ENCODE measurements at regions not wholly inside any gene's neighbourhood (a gene's known extent, or its start where the extent isn't known, plus 50 kb on each side); places are given as distances from the start of the nearest gene placed in this dataset.
A peak's percentile ranks its signal among the peaks of the same experiment; 100 is the strongest.

DNA sequence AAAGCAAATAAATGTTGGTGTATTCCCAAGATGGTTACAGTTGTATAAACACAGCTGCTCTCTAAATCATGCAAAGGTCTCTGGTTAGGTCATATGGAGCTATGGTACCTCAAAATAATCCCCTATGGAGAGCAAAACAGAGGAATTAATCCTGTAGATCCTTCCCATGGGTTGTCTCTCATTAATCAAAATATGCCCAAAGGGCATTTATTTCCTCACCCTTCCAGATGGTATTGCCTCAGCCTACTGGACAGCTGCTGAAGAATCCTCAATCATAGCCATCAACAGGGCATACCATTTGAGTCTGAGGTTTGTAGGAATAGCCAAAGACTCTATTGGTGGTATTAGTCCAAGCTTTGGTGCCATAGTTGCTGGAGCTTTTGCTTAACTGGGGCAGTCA is 360.9 kb downstream of the RPL10L start:
- DNase-seq (ENCODE audit: low spot score), result no peak

DNA sequence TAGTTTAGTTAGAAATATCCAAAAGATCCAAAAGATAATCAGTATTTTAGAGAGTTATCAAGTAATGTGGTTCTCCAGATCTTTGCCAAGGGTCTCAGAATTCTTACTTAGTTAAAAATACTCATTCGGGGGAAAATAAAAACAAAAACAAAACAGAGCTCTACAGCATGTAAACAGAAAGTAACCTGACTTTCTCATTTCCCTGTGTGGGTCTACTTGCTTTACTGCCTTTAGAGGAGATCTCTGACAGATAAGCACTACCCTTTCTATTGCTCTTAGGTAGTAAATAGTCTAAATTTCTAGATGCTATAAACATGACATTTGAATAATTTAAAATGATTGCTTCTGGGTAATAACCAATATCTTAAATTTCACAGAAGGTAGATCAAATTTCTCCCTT is 371.8 kb downstream of the RPL10L start:
- no peak for DNase-seq (ENCODE audit: low spot score)

GRCh38 chr14:46279327-46279726 is 372.3 kb downstream of the RPL10L start:
- no peak for DNase-seq (ENCODE audit: low spot score)

DNA sequence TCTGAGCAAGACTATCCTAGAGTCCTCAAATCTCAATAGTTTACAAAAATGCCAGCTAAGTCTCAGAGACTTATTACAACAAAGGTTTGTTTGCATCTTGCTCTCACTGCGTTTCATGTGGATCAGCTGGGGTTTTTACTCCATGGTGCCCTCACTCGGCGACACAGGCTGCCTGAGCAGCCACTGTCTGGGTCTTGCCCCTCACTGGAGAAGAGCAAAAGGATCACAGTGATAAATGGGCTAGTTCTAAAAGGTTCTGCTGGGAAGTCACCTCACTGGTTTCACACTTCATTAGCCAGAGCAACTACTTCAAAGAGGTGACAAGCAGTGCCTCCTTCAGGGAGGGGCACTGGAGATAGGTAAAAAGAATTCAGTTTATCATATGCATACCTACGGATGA is 392.0 kb downstream of the RPL10L start:
- no peak for DNase-seq (ENCODE audit: low spot score)

- DNase-seq (ENCODE audit: low spot score), result no peak
Measured at GRCh38 chr14:46256381-46256780, 395.2 kb downstream of the RPL10L start.

DNA sequence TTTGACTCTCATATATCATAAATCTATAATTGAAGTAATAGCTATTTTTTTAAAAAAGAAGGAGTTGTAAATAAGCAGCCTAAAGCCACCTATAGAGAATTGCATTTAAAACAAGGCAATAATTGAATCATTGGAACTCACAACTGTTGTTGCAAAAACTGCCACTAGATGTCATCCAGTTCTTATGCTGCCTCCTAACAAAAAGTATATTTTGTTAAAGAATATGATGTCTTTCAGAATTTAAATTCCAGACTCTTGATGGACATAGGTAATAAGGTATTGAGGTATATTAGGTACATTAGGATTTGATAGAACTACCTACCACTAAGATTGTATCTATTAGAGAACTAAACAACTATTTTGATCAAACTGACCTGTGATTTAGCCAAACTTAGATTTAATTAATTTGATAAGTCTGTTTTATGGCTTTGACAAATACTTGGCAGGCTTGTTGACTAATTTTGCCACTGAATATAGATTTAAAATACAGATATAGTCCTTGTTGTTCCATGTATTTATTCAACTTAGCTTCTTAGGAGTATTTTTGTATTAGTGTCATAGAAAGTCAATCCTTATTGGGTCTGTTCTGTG is 401.4 kb downstream of the RPL10L start:
- peak; percentile 27 for DNase-seq (ENCODE audit: low spot score)

DNA sequence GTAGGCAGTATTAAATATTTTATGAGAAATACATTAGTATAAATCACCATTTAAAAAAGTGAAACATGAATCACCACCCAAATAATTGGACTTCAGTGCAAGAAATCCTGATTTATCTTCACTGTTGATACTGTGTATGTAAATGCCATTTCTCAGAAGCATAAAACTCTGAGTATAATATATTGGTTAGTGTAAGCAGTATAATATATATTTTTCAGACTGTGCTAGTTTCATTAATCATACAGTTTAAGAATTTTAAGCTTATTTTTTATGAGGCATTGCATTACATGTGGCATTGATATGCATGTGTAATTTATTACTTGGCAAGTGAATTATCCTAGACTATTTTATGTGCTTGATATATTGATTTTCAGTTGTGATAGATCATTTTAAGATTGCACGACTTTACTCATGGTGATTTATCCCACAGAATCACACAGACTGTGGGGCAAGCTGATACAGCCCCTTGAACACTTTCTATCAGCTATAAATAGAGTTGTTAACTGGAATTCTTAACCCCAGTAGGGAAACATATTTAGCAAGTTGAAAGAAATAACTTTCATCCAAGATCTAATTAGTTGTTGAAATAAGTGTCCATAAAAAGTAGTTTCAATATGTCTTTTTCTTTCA is 403.5 kb downstream of the RPL10L start:
- DNase-seq (ENCODE audit: low spot score), result no peak

DNA sequence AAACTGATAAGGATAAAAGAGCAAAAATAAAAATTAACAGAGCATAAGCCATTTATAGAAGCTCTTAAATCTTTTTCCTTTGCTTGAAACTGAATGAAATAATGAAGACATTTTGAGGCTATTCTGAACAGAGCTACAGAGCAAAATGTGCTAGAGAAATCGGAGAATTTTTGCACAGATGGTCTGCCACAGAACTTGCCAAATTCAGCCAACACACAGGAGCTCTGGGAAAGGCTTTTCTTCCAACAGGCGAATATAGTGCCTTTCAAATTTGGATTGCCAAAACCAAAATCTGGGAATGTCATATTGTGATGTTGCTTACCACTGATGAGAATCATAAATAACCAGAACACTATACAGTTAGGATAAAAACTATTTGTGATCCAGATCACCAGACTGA is 406.3 kb downstream of the RPL10L start:
- no peak for DNase-seq (ENCODE audit: low spot score)

GRCh38 chr14:46233786-46234185 is 417.8 kb downstream of the RPL10L start:
- DNase-seq (ENCODE audit: low spot score), result no peak

DNA sequence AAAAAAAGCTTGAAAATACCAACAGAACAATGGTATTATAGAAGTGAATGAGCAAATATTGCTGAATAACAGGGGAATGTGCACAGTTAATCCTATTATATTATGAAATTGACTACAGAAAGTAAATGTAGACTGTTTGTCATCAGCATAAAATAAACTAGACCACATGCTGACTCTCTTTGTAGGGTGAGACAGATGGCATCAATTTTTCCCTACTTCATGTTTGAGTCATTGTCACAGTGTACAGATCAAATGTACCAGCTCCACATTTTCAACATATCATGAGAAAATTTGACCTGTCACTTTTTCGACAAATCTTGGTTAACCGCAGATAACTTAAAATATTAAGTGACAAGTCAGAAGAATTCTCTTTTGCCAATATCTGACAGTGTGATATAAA is 421.0 kb downstream of the RPL10L start:
- no peak for DNase-seq (ENCODE audit: low spot score)

DNA sequence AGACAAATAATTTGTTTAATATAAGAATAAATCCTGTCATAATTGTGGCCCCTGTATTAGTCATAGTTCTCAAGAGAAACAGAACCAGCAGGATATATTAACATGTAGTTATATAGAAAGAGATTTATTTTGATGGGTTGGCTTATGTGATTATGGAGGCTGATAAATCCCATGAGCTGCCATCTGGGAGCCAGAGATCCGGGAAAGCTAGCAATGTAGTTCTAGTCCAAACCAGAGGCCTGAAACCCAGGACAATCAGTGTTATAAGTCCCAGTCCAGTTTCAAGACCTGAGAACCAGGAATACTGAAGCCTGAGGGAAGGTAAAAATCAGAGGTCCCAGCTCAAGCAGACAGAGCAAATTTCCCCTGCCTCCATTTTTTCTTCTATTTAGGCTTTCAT is 435.8 kb downstream of the RPL10L start:
- DNase-seq (ENCODE audit: low spot score), result no peak

DNA sequence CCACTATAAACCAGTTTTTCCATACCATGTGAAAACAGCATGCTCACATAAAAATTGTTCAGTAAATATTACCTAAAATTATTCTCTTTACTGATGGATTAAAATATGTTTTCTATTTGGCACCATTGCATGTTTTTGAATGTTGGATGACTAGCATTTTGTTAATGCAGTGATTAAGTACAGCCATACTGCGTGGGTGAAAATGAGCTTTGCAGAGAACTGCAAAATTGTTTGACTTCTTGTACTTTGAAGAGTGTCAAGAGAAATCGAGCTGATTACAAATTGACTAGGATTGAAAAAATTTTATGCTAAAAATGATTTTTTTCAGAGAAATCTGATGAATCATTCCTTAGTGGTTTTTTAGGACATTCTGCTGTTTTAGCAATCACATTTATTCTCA is 452.9 kb downstream of the RPL10L start:
- no peak for DNase-seq (ENCODE audit: low spot score)

DNA sequence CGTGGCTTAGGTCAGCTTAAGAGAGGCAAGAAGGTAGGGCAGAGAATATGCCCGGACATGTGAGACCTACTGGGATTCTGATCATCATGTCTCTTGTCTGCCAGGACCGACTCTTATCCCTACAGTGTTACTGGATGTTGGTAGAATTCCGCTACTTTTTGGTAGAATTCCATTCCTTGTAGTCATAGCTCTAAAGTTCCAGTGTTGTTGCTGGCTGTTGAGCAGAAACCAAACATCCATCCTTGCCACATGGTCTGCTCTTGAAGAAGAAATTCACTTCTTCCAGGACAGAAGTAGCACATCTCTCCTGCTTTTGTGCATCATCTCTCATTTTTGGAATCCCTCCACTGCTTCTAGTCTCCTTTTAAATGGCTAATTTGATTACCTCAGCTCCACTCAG is 453.7 kb downstream of the RPL10L start:
- DNase-seq (ENCODE audit: low spot score), result no peak
